VCaP (cell line): ENCODE measurements at regions not wholly inside any gene's neighbourhood (a gene's known extent, or its start where the extent isn't known, plus 50 kb on each side); places are given as distances from the start of the nearest gene placed in this dataset.

ENCODE experiments used
- H3K27ac ChIP-seq: fragments of 450-650 bp; 2 replicates; pipeline ENCODE4 v1.5.1; 2017
- TF ChIP-seq, protein P1 (sequence below): fragments of 450-650 bp; conservative IDR thresholded peaks from 2 replicates; pipeline ENCODE4 v1.5.1; 2017; ENCODE audit warnings: mild to moderate bottlenecking, moderate library complexity

DNA sequence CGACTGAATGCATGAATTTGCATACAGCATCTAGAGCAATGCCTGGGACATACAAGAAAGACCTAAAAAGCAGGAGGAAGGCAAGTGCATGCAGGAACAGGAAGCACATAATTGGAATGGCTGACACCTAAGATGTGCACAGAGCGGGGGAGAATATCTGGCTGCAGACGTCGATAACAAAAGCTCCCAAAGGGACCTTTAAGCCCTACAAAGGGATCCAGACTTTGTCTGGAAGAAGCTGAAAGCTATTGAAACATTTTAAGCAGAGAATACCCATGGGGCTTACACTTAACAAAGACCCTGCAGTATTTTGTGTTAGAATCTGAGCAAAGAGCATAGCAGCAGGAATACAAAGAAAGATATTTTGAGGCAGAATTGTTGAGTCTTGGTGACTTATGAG lies 107.4 kb upstream of the CLDN10 start:
- TF ChIP-seq, protein P1, sequence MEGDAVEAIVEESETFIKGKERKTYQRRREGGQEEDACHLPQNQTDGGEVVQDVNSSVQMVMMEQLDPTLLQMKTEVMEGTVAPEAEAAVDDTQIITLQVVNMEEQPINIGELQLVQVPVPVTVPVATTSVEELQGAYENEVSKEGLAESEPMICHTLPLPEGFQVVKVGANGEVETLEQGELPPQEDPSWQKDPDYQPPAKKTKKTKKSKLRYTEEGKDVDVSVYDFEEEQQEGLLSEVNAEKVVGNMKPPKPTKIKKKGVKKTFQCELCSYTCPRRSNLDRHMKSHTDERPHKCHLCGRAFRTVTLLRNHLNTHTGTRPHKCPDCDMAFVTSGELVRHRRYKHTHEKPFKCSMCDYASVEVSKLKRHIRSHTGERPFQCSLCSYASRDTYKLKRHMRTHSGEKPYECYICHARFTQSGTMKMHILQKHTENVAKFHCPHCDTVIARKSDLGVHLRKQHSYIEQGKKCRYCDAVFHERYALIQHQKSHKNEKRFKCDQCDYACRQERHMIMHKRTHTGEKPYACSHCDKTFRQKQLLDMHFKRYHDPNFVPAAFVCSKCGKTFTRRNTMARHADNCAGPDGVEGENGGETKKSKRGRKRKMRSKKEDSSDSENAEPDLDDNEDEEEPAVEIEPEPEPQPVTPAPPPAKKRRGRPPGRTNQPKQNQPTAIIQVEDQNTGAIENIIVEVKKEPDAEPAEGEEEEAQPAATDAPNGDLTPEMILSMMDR = no peak
- no peak overlapping the region for H3K27ac ChIP-seq

DNA sequence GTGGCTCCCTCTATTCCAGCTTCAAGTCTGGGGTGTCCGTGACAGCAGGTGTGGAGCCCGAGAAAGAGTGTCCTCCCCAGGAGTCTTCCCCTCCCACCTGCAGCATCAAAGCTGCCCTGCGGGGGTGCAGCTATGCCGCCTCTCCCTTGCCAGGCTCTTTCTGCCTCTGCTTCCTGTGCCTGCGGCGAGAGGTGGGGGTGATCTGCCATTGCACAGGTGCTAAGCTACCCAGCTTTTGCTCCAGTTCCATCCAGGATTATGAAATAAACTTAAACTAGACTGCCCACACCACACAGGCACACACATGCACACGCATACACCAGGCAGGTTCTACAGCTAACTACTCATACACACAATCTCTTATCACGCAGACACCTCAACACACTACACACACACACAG lies 104.7 kb upstream of the CLDN10 start:
- H3K27ac ChIP-seq = no peak overlapping the region
- TF ChIP-seq, protein P1 = no peak

DNA sequence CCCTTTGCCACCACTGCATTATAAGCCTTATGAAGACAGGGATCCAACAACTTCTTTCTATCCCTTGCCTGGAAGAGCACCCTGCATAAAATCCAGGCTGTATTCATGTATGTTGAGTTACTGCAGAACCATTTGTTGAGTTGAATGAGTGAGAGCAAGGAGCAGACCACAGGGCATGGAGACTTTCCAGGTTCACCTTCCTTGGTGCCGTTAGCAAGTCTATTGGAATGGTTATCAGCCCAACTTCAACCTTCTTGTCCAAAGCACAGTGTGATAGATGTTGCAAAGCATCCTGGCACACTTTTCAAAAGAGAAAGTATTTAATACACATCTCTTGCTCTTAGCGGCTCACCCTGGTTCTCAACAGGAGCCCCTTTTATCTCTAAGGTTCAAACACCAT lies 100.9 kb upstream of the CLDN10 start:
- TF ChIP-seq, protein P1 = no peak
- no peak overlapping the region for H3K27ac ChIP-seq

DNA sequence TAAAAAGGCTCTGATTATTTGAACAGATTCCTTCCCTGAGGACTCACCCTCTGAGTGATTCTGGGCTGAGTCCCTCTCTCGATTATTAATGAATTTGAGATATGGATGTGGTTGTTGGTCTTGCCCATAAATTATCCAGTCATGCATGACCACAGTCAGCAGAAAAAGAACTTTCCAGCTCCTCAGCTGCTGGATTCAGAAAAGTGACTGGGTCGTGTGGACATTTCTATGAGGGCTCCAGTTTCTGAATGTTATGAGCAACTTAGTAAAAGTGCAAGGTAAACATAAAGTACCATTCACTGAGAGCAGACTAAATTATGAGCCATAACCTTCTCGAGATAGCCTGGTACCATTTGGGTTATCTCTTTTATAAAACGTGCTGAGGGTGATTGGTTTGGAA lies 100.1 kb upstream of the CLDN10 start:
- TF ChIP-seq, protein P1 = no peak

DNA sequence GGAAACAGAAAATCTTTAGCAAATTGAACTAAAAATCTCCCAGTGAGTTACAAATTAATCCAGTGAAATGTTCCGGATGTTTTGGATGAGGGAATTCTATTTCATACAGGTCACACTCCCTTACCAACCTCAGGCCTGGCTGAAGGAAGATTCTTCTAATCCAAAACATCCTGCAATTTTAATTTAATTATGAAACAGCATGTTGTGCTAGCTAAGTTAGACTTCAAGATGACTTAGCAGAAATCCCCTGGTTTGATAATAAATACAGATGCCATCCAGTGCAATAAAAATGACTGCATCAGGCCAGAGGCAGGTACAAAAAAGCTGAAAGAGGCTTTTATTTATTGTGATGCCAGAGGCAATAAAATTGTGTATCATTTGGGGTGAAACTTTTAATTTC lies 96.7 kb upstream of the CLDN10 start:
- TF ChIP-seq, protein P1 = no peak
- H3K27ac ChIP-seq = no peak overlapping the region

More for the DNA sequence above, 100.1 kb upstream of the CLDN10 start:
- H3K27ac ChIP-seq = no peak overlapping the region

DNA sequence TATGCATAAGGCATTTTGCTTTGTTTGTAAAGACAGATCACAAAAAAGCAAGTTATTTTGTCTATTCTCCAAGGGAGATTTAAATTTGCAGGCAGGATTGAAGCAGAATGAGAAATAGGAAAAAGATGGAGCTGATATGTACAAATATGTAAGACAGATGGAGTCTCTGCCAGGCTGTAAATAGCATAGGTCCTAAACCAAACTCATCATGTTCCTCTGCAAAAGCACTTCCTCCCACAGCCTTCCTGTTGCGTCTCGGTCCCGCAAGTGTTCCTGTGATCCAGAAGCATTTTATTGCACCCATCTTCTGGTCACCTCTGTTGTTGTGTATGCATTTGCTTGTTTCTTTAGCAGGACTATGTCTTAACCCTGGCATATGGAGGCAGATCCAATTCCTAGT lies 95.7 kb upstream of the CLDN10 start:
- H3K27ac ChIP-seq = no peak overlapping the region
- TF ChIP-seq, protein P1 = no peak

DNA sequence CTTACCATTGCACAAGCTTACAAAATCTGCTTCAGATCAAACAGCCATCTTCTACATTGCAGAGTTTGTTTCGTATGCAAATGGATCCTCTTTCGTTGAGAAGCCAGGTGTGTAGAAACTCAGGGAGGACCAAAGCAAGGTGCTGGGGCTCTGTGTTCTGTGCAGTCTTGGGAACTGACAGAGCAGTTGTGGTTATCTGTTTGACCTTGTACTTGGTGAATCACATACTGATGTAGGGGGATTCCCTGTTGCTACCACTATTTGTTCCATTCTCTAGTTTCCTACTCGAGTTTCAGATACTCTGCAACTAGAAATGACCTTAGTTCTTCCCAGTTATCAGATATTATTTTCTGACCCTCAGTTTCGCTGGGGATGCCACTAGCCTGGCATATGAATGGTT lies 95.2 kb upstream of the CLDN10 start:
- TF ChIP-seq, protein P1 = no peak
- H3K27ac ChIP-seq = no peak overlapping the region

DNA sequence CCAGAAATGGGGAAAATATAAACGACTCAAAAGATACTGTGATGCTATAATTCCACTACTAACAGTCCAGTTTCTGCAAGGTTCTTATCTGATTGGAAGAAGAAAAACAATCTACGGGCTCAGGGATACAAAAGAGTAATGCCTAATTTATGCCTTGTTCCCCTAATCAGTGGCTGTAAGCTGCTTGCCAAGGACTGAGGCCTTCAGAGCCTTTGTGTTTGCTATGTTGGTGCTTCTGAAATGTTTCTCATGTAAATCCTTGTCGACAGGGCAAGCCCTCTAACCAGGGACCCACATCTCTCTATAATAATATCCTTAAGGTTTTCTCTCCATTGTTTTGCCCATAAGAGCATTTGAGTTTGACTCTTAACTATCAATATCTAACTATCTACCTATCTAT lies 89.7 kb upstream of the CLDN10 start:
- TF ChIP-seq, protein P1 = no peak
- no peak overlapping the region for H3K27ac ChIP-seq
